GM19043 (cell line): ENCODE measurements at regions not wholly inside any gene's neighbourhood (a gene's known extent, or its start where the extent isn't known, plus 50 kb on each side); places are given as distances from the start of the nearest gene placed in this dataset.
A peak's percentile ranks its signal among the peaks of the same experiment; 100 is the strongest.
"Not testable (repeated sequence)": the region's sequence is repeated elsewhere in the genome, so short reads cannot be mapped to it uniquely, and the experiment has no call there.

Source experiments
- ATAC-seq: cut with Tn5 transposase; IDR thresholded peaks from one replicate; pipeline ENCODE4 v1.9.1; 2021; ENCODE audit warnings: low read depth; ENCODE audit not compliant: unreplicated experiment

GRCh38 chr1:120357046-120357445, 57.8 kb upstream of the NBPF8 start:
- not testable (repeated sequence) for ATAC-seq

- ATAC-seq: not testable (repeated sequence)
Measured at GRCh38 chr1:120356170-120356569, 58.7 kb upstream of the NBPF8 start.

DNA sequence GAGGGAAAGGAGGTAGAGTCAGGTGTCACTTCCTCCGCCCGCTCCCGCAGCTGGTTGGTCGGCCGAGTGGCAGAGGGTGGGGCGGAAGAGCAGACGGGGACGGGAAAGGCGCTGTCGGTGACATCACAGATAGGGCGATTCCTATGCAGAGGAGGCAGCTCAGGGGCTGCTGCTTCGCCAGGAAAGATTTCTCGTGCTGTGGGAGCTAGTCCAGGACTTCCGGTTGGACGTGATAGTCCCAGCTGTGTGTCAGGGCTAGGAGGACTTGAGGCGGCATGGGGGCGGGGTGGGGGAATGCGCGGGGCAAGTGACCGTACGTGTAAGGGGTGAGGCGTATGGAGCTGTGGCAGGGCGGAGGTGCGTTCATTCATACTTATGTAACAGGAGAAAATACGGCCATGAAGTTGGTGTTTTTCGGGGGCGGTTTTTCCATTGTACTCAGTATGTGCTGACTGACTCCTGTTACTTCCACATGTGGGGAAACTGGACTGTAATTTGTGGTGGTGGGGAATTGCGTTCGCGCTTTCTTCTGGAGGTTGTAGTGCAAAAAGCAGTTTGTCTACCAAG, 60.1 kb upstream of the NBPF8 start:
- peak; percentile 91 for ATAC-seq

- not testable (repeated sequence) for ATAC-seq
Measured at GRCh38 chr1:120342231-120343073, 72.4 kb upstream of the NBPF8 start.

- not testable (repeated sequence) for ATAC-seq
Measured at GRCh38 chr1:120341756-120342155, 73.1 kb upstream of the NBPF8 start.

GRCh38 chr1:120340838-120341751, 73.7 kb upstream of the NBPF8 start:
- not testable (repeated sequence) for ATAC-seq

- ATAC-seq: not testable (repeated sequence)
Measured at GRCh38 chr1:120315738-120316137, 99.1 kb upstream of the NBPF8 start.

- not testable (repeated sequence) for ATAC-seq
Measured at GRCh38 chr1:120311930-120312329, 102.9 kb upstream of the NBPF8 start.

GRCh38 chr1:120308940-120309578, 105.8 kb upstream of the NBPF8 start:
- ATAC-seq: not testable (repeated sequence)

GRCh38 chr1:120305046-120305445, 109.8 kb upstream of the NBPF8 start:
- ATAC-seq: not testable (repeated sequence)

DNA sequence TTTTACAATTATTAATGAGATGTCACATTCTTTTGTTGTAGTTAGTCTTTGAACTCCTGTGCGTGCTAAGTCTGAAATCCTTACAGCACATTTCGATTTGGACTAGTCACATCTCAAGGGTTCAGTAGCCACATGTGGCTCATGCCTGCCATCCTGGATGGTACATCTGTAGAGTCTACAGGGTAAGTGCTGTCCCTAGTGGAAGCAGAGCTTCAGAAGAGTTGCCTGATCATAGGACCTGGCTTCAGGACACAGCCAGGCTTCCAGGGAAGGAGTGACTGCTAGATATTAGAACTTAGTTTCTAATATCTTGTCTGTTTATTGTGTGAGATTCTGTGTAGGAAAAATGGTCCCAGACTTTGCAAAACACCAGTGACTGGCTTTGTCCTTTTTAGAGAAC, 110.5 kb upstream of the NBPF8 start:
- ATAC-seq: not testable (repeated sequence)

DNA sequence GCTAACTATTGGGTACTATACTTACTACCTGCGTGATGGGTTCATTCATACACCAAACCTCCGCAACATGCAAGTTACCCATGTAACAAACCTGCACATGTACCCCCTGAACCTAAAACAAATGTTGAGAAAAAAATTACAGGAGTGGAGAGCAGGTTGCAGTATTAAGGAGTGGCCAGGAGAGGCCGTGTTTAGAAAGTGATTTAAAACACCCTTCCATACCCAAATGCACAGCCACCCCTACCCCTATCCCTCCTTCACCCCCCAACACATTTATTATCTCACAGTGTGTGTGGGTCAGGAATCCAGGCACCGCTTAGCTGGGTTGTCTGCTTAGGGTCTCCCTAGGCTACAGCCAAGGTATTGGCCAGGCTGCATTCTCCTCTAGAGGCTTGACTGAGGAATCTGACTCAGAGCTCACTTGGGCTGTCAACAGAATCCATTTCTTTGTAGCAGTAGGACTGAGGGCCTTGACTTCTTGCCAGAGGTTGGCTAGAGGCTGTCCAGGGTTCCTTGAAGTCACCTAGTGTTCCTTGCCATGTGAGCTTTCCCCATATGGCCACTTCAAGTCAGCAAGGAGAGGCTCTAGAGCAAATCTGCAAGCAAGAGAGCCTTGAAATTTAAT, 115.3 kb upstream of the NBPF8 start:
- ATAC-seq: not testable (repeated sequence)

- not testable (repeated sequence) for ATAC-seq
Measured at GRCh38 chr1:120298487-120298886, 116.3 kb upstream of the NBPF8 start.

- not testable (repeated sequence) for ATAC-seq
Measured at GRCh38 chr1:120297345-120297953, 117.4 kb upstream of the NBPF8 start.

DNA sequence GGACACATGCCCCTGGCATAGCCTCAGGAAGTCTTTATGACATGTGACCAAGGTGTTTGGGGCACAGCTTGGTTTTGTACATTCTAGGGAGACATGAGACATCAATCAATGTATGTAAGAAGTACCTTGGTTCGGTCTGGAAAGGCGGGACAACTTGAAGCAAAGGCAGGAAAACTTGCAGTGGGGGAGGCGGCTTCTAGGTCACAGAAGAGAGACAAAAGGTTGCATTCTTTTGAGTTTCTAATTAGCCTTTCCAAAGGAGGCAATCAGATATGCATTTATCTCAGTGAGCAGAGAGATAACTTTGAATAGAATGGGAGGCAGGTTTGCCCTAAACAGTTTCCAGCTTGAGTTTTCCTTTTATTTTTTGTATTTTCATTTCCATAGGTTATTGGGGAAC, 113.8 kb upstream of the SEC22B start:
- not testable (repeated sequence) for ATAC-seq

DNA sequence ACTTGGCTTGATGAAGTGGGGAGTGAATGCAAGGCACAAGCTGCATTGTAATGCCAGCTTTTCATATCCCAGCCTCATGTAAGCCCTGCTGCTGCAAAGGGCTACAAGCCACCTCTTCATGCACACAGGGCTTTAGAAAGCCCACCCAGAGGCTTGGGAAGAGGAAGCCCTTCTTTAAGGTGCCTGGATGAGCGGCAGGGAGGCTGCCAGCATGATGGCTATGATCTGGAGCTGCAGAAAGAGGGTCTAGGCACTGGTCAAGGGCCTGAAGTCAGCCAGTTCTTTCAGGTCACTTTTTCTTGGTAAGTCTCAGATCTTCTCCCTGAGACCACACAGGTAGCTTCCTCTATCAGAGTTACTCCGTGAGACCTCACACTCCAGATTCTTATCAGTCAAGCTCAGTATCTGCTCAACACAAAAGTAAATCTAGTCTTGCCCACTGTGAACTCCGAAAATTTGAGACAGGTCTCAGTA, 113.3 kb upstream of the SEC22B start:
- ATAC-seq: not testable (repeated sequence)

- ATAC-seq: not testable (repeated sequence)
Measured at GRCh38 chr1:120288814-120289600, 112.7 kb upstream of the SEC22B start.

GRCh38 chr1:120288167-120288566, 111.8 kb upstream of the SEC22B start:
- not testable (repeated sequence) for ATAC-seq
